Heart right ventricle (tissue), 16 donors: ENCODE measurements at regions not wholly inside any gene's neighbourhood (a gene's known extent, or its start where the extent isn't known, plus 50 kb on each side); places are given as distances from the start of the nearest gene placed in this dataset.

ENCODE experiments used
- ATAC-seq, 8 donors: fragments of 200-7000 bp; cut with Tn5 transposase; one replicate each; pipeline ENCODE4 v1.9.1; 2020; ENCODE audit warnings: mild to moderate bottlenecking in 8 of 8, moderate library complexity in 8 of 8, moderate number of reproducible peaks in 1 of 8
- DNase-seq, 2 donors: peaks; one replicate each; pipeline ENCODE4 v3.0.0-alpha.2; 2020
- H3K27ac ChIP-seq, 10 donors: fragments of 200-600 bp; sonication (generic) in 2 of 10; one replicate each; pipeline versions ENCODE4 v1.5.0 to v1.8.0; 2020 to 2022; ENCODE audit warnings: mild to moderate bottlenecking in 3 of 10
- H3K27me3 ChIP-seq, 7 donors: fragments of 200-600 bp; one replicate each; pipeline ENCODE4 v1.8.0; 2021 to 2022; ENCODE audit warnings: mild to moderate bottlenecking in 2 of 7
- H3K36me3 ChIP-seq, 9 donors: fragments of 200-600 bp; sonication (generic) in 1 of 9; one replicate each; pipeline versions ENCODE4 v1.5.0 to v1.8.0; 2020 to 2022; ENCODE audit warnings: mild to moderate bottlenecking in 2 of 9
- H3K4me1 ChIP-seq, 9 donors: fragments of 200-600 bp; sonication (generic) in 1 of 9; one replicate each; pipeline versions ENCODE4 v1.5.0 to v1.8.0; 2020 to 2022; ENCODE audit warnings: mild to moderate bottlenecking in 4 of 9
- H3K4me3 ChIP-seq, 10 donors: fragments of 200-600 bp; sonication (generic) in 2 of 10; one replicate each; pipeline versions ENCODE4 v1.5.0 to v1.8.0; 2020 to 2022; ENCODE audit warnings: mild to moderate bottlenecking in 7 of 10, moderate library complexity in 2 of 10
- H3K9me3 ChIP-seq, 11 donors: fragments of 200-600 bp in 10 of 11; sonication (generic) in 2 of 11; one replicate each; pipeline versions ENCODE4 v1.5.0 to v1.8.0; 2013 to 2022; ENCODE audit warnings: mild to moderate bottlenecking in 2 of 11, control low read depth in 1 of 11, moderate library complexity in 1 of 11
- CTCF ChIP-seq, 9 donors: fragments of 200-600 bp; sonication (generic) in 2 of 9; IDR thresholded peaks; one replicate each; pipeline versions ENCODE4 v1.5.0 to v1.8.0; 2021 to 2022; ENCODE audit warnings: antibody characterized with exemption in 9 of 9, mild to moderate bottlenecking in 5 of 9, moderate library complexity in 1 of 9
- WGBS, 2 donors: extraction: QIAGEN DNeasy Blood & Tissue Kit; methylation state at CpG; one replicate each; pipeline ENCODE4 v1.1.7; 2013; ENCODE audit warnings: inconsistent platforms in 1 of 2; 5-methylcytosine and 5-hydroxymethylcytosine counted together
- intact Hi-C, 10 donors: fragments of 100-400 bp; cut with DNase I; formaldehyde crosslinking; loops; one replicate each; pipeline versions ENCODE4 v1.11.1 to v1.14.2; 2022
- donor health status: Arrhythmogenic right ventricular cardiomyopathy.
- donor health status: ischemic (EF 13 %, LVEDD 7.1; RV severe dilation, severe dysfunction).
- donor health status: healthy with polysubstance abuse.
- donor health status: DM: no; HTN: yes; CAD: no.
- donor health status: DM: no; HTN: no; CAD: no.
- donor health status: ischemic (EF 25% LVEDD 6.9; RV normal size, moderate dysfunction).
- donor health status: ischemic (EF 25% LVEDD 5.7; RV mildly dilated, moderate dysfunction).
- donor health status: healthy.
- donor health status: DM: yes; HTN: yes; CAD: no.
- donor health status: Ischemic cardiomyopathy.
- donor health status: ischemic (EF 35%, LVEDD 5.7; RV mildly dilated, moderate dysfunction).
- donor health status: nonischemic (EF 11% LVEDD 7.7; RV severe dilation, severe dysfunction).
- donor health status: DM: yes; HTN: yes; CAD: no.
- donor health status: PGD.
- donor health status: ischemic (EF 29% LVEDD 5.4; RV normal size, mild dysfunction).
- donor health status: nonischemic (EF 23%, LVEDD 6.1; RV moderate dilation, normal function).

DNA sequence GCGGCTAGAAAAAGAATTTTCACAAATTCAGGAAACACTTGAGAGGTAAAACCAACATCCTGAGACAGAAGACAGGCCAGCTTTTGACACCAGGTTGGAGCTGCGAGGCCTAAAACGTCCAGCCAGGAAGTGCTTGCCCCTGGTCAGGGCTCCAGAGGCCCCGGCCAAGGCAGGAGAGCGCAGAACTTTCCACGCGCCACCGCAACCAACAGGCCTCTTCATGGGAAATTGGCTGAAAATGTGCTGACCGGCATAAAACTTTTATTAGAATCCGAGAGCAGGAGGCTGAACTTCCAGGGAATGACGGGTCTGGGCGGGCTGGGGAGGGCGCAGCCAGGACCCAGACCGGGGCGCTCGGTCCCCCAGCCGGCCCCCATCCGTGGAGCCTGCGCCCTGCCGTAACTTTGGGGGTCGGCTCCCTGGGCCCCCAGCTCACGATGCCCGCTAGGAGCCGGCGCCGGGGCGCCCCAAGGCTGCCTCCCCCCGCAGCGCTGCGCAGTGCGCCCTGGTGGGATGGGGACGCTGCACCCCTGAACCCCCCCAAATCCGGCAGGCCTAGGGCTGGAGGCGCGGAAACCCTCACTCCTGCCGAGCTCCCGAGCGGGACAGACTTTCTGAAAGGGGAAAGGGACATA, 414.0 kb upstream of the MKI67 start:
- intact Hi-C loops = loop anchor here in 4 of 10 donors (5.0 to 10.0 kb wide), 4 partner anchors 315 to 1432 kb away; no protein-coding TSS in a partner anchor
- Histone ChIP-seq H3K36me3 (no peaks in the 10 kb centered on the region), H3K9me3 (no peaks in the 10 kb centered on the region), H3K4me1 (peaks cover 0 to 24% (median 7%) of the 10 kb centered on the region in 9 donors), H3K4me3 (peak overlapping the region in 9 of 10 donors; percentile 14 to 49 (median 27)), H3K27ac (peak overlapping the region in 7 of 10 donors; percentile 10 to 80 (median 66)), H3K27me3 (peaks cover 0 to 73% (median 58%) of the 10 kb centered on the region in 7 donors)
- DNase-seq = peak; percentile 41 to 57
- TF ChIP-seq CTCF (IDR thresholded peaks at IDR 0.05) = no peak
- WGBS, 2 donors = 34 to 38% methylated on average over 36 to 38 of the region's 38 CpGs
- peak; percentile 39 to 85 (median 63) for ATAC-seq

DNA sequence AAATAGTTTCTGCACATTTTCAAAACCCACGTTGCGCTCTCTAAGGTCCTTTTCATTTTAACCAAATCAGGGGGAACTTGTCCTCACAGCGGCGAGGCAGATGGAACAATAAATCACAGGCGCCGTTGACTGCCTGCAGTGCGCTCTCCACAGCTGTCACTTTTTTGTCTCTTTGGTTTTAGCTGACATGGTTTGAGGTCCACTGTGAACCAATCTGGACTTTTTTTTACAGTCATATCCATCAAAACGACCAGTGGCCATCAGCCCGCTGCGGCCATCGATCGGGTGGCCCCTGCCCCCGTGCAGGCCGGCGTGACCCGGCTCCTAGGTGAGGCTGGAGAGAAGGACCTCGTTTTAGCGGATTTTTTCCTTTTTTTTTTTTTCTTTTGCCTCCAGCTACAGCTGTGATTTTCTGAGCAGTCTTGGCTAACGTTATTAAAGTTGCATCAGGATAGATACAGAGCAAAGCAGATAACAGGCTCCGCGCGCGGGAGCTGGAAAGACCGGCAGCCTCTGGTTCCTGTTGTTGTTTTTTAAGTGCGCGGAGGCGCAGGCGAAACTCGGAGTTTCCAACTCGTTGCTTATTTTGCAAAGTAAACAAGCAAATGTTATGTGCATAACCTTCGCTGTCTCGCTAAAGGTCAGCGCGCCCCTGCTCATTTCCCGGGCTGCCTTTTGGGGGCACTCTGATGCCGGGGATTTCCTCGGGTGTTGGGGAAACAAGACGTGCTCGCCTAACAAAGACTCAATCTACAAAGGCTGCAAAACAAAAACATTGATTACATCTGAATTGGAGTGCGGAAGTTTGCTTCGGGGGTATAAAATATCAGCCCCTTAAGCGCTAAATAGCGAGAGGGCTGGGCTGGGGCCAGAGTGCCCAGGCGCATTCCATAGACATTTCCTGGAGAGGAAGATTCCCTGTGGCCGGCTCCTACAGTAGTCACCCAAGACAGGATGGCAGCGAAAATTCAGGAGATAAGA, 414.8 kb upstream of the MKI67 start:
- WGBS, 2 donors = 12 to 14% methylated on average over 46 of the region's 46 CpGs
- DNase-seq = peak; percentile 7 to 23
- Histone ChIP-seq H3K4me1 (peaks cover 0 to 24% (median 7%) of the 10 kb centered on the region in 9 donors), H3K27ac (peak overlapping the region in 6 of 10 donors; percentile 28 to 80 (median 66)), H3K36me3 (no peaks in the 10 kb centered on the region), H3K27me3 (peaks cover 0 to 66% (median 49%) of the 10 kb centered on the region in 7 donors), H3K9me3 (no peaks in the 10 kb centered on the region), H3K4me3 (peak overlapping the region in 9 of 10 donors; percentile 20 to 49 (median 27))
- ATAC-seq = peak in 6 of 8 donors; percentile 36 to 71 (median 50)
- peak in 6 of 9 donors; percentile 21 to 55 (median 38) for TF ChIP-seq CTCF (IDR thresholded peaks at IDR 0.05)
- intact Hi-C loops = loop anchor here in 4 of 10 donors (5.0 to 10.0 kb wide), 4 partner anchors 314 to 1431 kb away; no protein-coding TSS in a partner anchor

GRCh38 chr10:128541926-128542475, 415.8 kb upstream of the MKI67 start:
- Histone ChIP-seq H3K9me3 (no peaks in the 10 kb centered on the region), H3K27ac (no peak overlapping the region), H3K4me1 (peaks cover 0 to 24% (median 7%) of the 10 kb centered on the region in 9 donors), H3K4me3 (no peak overlapping the region), H3K27me3 (peaks cover 0 to 66% (median 41%) of the 10 kb centered on the region in 7 donors), H3K36me3 (no peaks in the 10 kb centered on the region)
- WGBS, 2 donors = 69 to 80% methylated on average over 2 of the region's 2 CpGs
- DNase-seq (no peak), ATAC-seq (no peak)
- TF ChIP-seq CTCF (IDR thresholded peaks at IDR 0.05) = no peak
- intact Hi-C loops = loop anchor here in 4 of 10 donors (5.0 to 10.0 kb wide), 4 partner anchors 313 to 1430 kb away; no protein-coding TSS in a partner anchor

DNA sequence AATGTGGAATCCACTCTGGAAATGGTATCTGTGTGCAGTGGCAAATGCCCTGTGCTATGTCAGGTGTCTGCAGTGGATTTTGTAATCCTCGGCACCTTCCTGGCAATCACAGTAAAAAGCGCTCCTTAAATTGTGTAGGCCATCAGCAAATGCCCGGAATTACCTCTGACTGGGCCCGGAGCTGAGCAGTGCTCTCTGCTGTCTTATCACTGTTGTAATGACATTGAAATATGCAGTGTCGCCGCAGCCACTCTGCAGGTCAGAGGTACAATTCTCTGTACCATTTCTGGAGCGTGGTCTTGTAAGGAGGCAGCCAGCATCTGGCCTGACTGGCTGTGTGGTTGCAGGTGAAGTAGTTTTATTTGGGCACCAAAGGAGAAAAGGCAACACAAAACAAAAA, 416.4 kb upstream of the MKI67 start:
- no peak for TF ChIP-seq CTCF (IDR thresholded peaks at IDR 0.05)
- peaks cover 0 to 24% (median 7%) of the 10 kb centered on the region in 9 donors for H3K4me1 ChIP-seq
- H3K36me3 ChIP-seq = no peaks in the 10 kb centered on the region
- ATAC-seq = peak in 1 of 8 donors; percentile 21
- H3K27me3 ChIP-seq = peaks cover 0 to 63% (median 35%) of the 10 kb centered on the region in 7 donors
- no peaks in the 10 kb centered on the region for H3K9me3 ChIP-seq
- intact Hi-C loops = loop anchor here in 4 of 10 donors (5.0 to 10.0 kb wide), 4 partner anchors 312 to 1430 kb away; no protein-coding TSS in a partner anchor
- DNase-seq = no peak
- H3K4me3 ChIP-seq = no peak overlapping the region
- 72% methylated on average over 7 of the region's 7 CpGs for whole genome bisulfite sequencing, 2 donors
- H3K27ac ChIP-seq = no peak overlapping the region
